Right lobe of liver (tissue), 4 donors: ENCODE measurements at regions not wholly inside any gene's neighbourhood (a gene's known extent, or its start where the extent isn't known, plus 50 kb on each side); places are given as distances from the start of the nearest gene placed in this dataset.

Experiments
- CTCF ChIP-seq, 4 donors: fragments of 200-600 bp in 3 of 4; fragments of 450-650 bp in 1 of 4; IDR thresholded peaks; one replicate each; pipeline versions ENCODE4 v1.5.1 to v1.8.0; 2016 to 2022; ENCODE audit warnings: antibody characterized with exemption in 4 of 4, mild to moderate bottlenecking in 2 of 4
- POLR2A ChIP-seq: fragments of 450-650 bp; IDR thresholded peaks from one replicate; pipeline ENCODE4 v1.6.1; 2017; ENCODE audit warnings: antibody characterized with exemption, mild to moderate bottlenecking
- donor health status: DM: no; HTN: no; CAD: no.
- donor health status: DM: no; HTN: no; CAD: no.
- donor health status: DM: no; HTN: yes; CAD: no.

GRCh38 chr2:205925373-205926337 is 160.3 kb downstream of the INO80D start:
- TF ChIP-seq CTCF (IDR thresholded peaks at IDR 0.05) (peak; percentile 92 to 95 (median 92)), POLR2A (no peak)
